Retinal pigment epithelial cell (primary cell): ENCODE measurements at regions not wholly inside any gene's neighbourhood (a gene's known extent, or its start where the extent isn't known, plus 50 kb on each side); places are given as distances from the start of the nearest gene placed in this dataset.

Source experiments
- DNase-seq: peaks from one replicate; pipeline ENCODE4 v3.0.0-alpha.2; 2010; ENCODE audit warnings: low read depth
- H3K4me3 ChIP-seq: 2 replicates; pipeline ENCODE4 v1.5.1; 2011; ENCODE audit warnings: mild to moderate bottlenecking, low read length, control low read depth, moderate library complexity
- CTCF ChIP-seq: conservative IDR thresholded peaks from 2 replicates; pipeline ENCODE4 v1.5.1; 2011; ENCODE audit warnings: low read depth, low read length, control low read depth, inconsistent platforms

GRCh38 chr6:21694168-21694567 is 100.6 kb downstream of the SOX4 start:
- no peak for DNase-seq
- no peak overlapping the region for H3K4me3 ChIP-seq
- no peak for TF ChIP-seq CTCF

GRCh38 chr6:21707524-21708319 is 114.2 kb downstream of the SOX4 start:
- no peak for TF ChIP-seq CTCF
- no peak for DNase-seq
- no peak overlapping the region for H3K4me3 ChIP-seq

- no peak overlapping the region for H3K4me3 ChIP-seq
- no peak for DNase-seq
- TF ChIP-seq CTCF, result no peak
Measured at GRCh38 chr6:21708320-21708580, 114.7 kb downstream of the SOX4 start.

GRCh38 chr6:21710216-21710615 is 116.7 kb downstream of the SOX4 start:
- H3K4me3 ChIP-seq, result no peak overlapping the region
- no peak for DNase-seq
- TF ChIP-seq CTCF, result no peak

- H3K4me3 ChIP-seq, result no peak overlapping the region
- TF ChIP-seq CTCF, result no peak
- DNase-seq, result no peak
Measured at GRCh38 chr6:21710908-21711627, 117.5 kb downstream of the SOX4 start.

GRCh38 chr6:21712213-21712612 is 118.7 kb downstream of the SOX4 start:
- DNase-seq, result no peak
- H3K4me3 ChIP-seq, result no peak overlapping the region
- TF ChIP-seq CTCF, result no peak

GRCh38 chr6:21713481-21713880 is 119.9 kb downstream of the SOX4 start:
- H3K4me3 ChIP-seq, result no peak overlapping the region
- no peak for DNase-seq
- no peak for TF ChIP-seq CTCF
